Vagina (tissue), 2 donors: ENCODE measurements at regions not wholly inside any gene's neighbourhood (a gene's known extent, or its start where the extent isn't known, plus 50 kb on each side); places are given as distances from the start of the nearest gene placed in this dataset.

Experiments
- DNase-seq, 2 donors: peaks; one replicate each; pipeline ENCODE4 v3.0.0-alpha.2; 2017; ENCODE audit errors: extremely low spot score in 2 of 2
- H3K27ac ChIP-seq: fragments of 200-600 bp; sonication (generic); one replicate; pipeline ENCODE4 v1.5.1; 2019
- H3K27me3 ChIP-seq: fragments of 200-600 bp; sonication (generic); one replicate; pipeline ENCODE4 v1.5.1; 2019
- H3K36me3 ChIP-seq, 2 donors: fragments of 200-600 bp; sonication (generic); one replicate each; pipeline ENCODE4 v1.5.1; 2017 to 2019
- H3K4me1 ChIP-seq: fragments of 200-600 bp; sonication (generic); one replicate; pipeline ENCODE4 v1.5.1; 2019
- H3K4me3 ChIP-seq, 2 donors: fragments of 200-600 bp; sonication (generic); 1 replicate in 1 of 2; 2 replicates in 1 of 2; pipeline ENCODE4 v1.5.1; 2016 to 2019
- H3K9me3 ChIP-seq: fragments of 200-600 bp; sonication (generic); one replicate; pipeline ENCODE4 v1.5.1; 2019
- POLR2A ChIP-seq, 2 donors: fragments of 450-650 bp; IDR thresholded peaks; one replicate each; pipeline ENCODE4 v1.6.1; 2017; ENCODE audit warnings: antibody characterized with exemption in 2 of 2, mild to moderate bottlenecking in 2 of 2, moderate library complexity in 2 of 2
- POLR2AphosphoS5 ChIP-seq, 2 donors: sonication (generic); formaldehyde crosslinking; IDR thresholded peaks; one replicate each; pipeline ENCODE4 v1.9.0; 2017; ENCODE audit warnings: antibody characterized with exemption in 2 of 2, mild to moderate bottlenecking in 2 of 2, low read depth in 1 of 2; ENCODE audit not compliant: insufficient read depth in 1 of 2
- intact Hi-C: fragments of 100-400 bp; cut with DNase I; formaldehyde crosslinking; loops from one replicate; pipeline ENCODE4 v1.15.1; 2023
- TF ChIP-seq, protein P1 (sequence below), 3 experiments: fragments of 450-650 bp in 2 of 3; fragments of 200-600 bp in 1 of 3; sonication (generic) in 1 of 3; IDR thresholded peaks; one replicate each; pipeline ENCODE4 v1.5.1; 2017 to 2019; ENCODE audit warnings: antibody characterized with exemption in 3 of 3, mild to moderate bottlenecking in 2 of 3, moderate library complexity in 2 of 3

DNA sequence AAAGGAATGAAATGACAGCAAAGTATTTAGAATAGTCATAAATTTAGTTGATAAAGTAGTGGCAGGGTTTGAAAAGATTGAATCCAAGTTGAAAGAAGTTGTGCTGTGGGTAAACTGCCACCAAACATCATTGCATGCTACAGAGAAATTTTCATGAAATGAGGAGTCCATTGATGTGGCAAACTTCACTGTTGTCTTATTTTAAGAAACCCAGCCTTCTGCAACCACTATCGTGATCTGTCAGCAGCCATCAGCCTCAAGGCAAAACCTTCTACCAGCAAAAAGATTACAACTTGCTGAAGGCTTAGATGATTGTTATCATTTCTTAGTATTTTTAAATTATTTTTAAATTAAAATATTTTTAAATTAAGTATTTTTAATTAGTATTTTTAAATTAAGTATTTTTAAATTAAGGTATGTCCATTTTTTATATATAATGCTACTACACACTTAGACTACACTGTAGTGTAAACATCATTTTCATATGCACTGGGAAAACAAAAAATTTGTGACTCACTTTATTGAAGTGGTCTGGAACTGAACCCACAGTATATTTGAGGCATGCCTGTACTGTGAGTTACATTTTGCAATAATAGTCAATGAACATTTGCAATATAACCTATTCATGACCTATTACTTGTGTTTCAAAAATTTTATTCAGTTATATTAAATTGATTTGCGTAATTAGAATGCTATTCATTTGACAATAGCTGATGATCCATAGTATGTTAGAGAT, 67.2 kb upstream of the SYT1 start:
- no peaks in the 10 kb centered on the region for H3K27me3 ChIP-seq
- H3K9me3 ChIP-seq = no peaks in the 10 kb centered on the region
- no peak for DNase-seq
- no peaks in the 10 kb centered on the region for H3K36me3 ChIP-seq
- H3K4me1 ChIP-seq = no peaks in the 10 kb centered on the region
- intact Hi-C loops = no loop called here
- no peak overlapping the region for H3K4me3 ChIP-seq
- no peak overlapping the region for H3K27ac ChIP-seq
- TF ChIP-seq, protein P1, sequence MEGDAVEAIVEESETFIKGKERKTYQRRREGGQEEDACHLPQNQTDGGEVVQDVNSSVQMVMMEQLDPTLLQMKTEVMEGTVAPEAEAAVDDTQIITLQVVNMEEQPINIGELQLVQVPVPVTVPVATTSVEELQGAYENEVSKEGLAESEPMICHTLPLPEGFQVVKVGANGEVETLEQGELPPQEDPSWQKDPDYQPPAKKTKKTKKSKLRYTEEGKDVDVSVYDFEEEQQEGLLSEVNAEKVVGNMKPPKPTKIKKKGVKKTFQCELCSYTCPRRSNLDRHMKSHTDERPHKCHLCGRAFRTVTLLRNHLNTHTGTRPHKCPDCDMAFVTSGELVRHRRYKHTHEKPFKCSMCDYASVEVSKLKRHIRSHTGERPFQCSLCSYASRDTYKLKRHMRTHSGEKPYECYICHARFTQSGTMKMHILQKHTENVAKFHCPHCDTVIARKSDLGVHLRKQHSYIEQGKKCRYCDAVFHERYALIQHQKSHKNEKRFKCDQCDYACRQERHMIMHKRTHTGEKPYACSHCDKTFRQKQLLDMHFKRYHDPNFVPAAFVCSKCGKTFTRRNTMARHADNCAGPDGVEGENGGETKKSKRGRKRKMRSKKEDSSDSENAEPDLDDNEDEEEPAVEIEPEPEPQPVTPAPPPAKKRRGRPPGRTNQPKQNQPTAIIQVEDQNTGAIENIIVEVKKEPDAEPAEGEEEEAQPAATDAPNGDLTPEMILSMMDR (IDR thresholded peaks at IDR 0.05) = no peak
- TF ChIP-seq POLR2AphosphoS5 (IDR thresholded peaks at IDR 0.05; ENCODE audit: insufficient read depth in 1 of 2, low read depth in 1 of 2) (no peak), POLR2A (IDR thresholded peaks at IDR 0.05) (no peak)

DNA sequence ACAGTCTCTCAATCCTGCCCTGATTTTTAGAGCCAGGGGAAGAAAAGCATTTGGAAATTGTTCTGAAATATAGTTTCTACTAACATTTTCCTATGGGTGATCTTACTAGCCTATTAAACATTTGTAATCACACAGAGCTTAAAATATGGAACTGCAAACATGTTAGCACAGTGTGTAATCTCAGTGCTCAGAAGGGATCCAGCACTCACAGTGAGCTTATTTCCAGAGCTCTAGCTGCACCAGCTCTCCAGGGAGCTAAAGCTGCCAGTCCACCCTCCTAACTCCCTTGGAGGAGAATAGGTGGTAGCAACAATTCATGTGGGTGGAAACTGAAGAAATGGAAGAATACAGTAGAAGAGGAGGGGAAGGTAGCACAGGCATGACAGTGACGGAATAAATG, 64.9 kb upstream of the SYT1 start:
- intact Hi-C loops = no loop called here
- TF ChIP-seq POLR2AphosphoS5 (IDR thresholded peaks at IDR 0.05; ENCODE audit: insufficient read depth in 1 of 2, low read depth in 1 of 2) = no peak
- TF ChIP-seq, protein P1 (IDR thresholded peaks at IDR 0.05) = no peak
- no peak for TF ChIP-seq POLR2A (IDR thresholded peaks at IDR 0.05)
- H3K4me1 ChIP-seq = no peaks in the 10 kb centered on the region
- H3K9me3 ChIP-seq = no peaks in the 10 kb centered on the region
- H3K4me3 ChIP-seq = no peak overlapping the region
- DNase-seq = no peak
- H3K36me3 ChIP-seq = no peaks in the 10 kb centered on the region
- H3K27me3 ChIP-seq = no peaks in the 10 kb centered on the region
- no peak overlapping the region for H3K27ac ChIP-seq

DNA sequence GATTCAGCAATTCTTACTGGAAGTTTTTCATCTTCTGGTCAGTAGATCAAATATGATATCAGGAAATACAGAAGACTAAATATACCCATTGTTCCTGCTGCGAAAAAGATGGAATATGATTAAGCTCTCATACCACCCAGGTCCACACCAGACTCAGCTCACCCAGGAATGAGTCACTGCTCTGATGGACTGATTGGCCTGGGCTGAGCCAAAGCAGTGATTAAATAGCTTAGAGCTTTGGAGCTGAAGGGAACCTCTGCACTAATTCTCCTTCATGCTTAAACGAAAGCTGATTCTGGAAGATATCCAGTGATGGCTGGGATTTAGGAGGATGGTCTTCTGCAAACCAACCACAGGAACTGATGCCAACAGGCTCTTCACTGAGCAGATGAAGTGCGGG, 62.0 kb upstream of the SYT1 start:
- no peak for TF ChIP-seq POLR2AphosphoS5 (IDR thresholded peaks at IDR 0.05; ENCODE audit: insufficient read depth in 1 of 2, low read depth in 1 of 2)
- TF ChIP-seq POLR2A (IDR thresholded peaks at IDR 0.05) = no peak
- TF ChIP-seq, protein P1 (IDR thresholded peaks at IDR 0.05) = no peak
- Histone ChIP-seq H3K4me1 (no peaks in the 10 kb centered on the region), H3K36me3 (no peaks in the 10 kb centered on the region), H3K27ac (no peak overlapping the region), H3K9me3 (no peaks in the 10 kb centered on the region), H3K27me3 (no peaks in the 10 kb centered on the region), H3K4me3 (no peak overlapping the region)
- intact Hi-C loops = no loop called here
- no peak for DNase-seq

DNA sequence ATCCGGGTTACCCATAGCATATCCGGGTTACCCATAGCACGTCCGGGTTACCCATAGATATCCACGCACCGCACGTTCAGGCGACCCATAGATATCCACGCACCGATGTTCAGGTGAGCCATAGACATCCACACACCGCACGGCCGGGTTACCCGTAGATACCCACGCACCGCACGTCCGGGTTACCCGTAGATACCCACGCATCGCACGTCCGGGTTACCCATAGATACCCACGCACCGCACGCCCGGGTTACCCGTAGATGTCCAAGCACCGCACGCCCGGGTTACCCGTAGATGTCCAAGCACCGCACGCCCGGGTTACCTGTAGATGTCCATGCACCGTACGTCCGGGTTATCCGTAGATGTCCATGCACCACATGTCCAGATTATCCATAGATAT, 60.3 kb upstream of the SYT1 start:
- Histone ChIP-seq H3K9me3 (no peaks in the 10 kb centered on the region), H3K4me1 (no peaks in the 10 kb centered on the region), H3K4me3 (no peak overlapping the region), H3K27ac (no peak overlapping the region), H3K27me3 (no peaks in the 10 kb centered on the region), H3K36me3 (no peaks in the 10 kb centered on the region)
- DNase-seq = no peak
- intact Hi-C loops = no loop called here
- TF ChIP-seq POLR2A (IDR thresholded peaks at IDR 0.05) = no peak
- TF ChIP-seq, protein P1 (IDR thresholded peaks at IDR 0.05) = no peak
- TF ChIP-seq POLR2AphosphoS5 (IDR thresholded peaks at IDR 0.05; ENCODE audit: insufficient read depth in 1 of 2, low read depth in 1 of 2) = no peak
